ENCODE measurements at regions not wholly inside any gene's neighbourhood (a gene's known extent, or its start where the extent isn't known, plus 50 kb on each side); places are given as distances from the start of the nearest gene placed in this dataset.

GRCh38 chr3:150308037-150308319 is 100.1 kb upstream of the TSC22D2 start:
- intact Hi-C loops (cut with DNase I), result no loop called here
- DNase-seq (ENCODE audit: low spot score), result no peak
- no peak for ATAC-seq

DNA sequence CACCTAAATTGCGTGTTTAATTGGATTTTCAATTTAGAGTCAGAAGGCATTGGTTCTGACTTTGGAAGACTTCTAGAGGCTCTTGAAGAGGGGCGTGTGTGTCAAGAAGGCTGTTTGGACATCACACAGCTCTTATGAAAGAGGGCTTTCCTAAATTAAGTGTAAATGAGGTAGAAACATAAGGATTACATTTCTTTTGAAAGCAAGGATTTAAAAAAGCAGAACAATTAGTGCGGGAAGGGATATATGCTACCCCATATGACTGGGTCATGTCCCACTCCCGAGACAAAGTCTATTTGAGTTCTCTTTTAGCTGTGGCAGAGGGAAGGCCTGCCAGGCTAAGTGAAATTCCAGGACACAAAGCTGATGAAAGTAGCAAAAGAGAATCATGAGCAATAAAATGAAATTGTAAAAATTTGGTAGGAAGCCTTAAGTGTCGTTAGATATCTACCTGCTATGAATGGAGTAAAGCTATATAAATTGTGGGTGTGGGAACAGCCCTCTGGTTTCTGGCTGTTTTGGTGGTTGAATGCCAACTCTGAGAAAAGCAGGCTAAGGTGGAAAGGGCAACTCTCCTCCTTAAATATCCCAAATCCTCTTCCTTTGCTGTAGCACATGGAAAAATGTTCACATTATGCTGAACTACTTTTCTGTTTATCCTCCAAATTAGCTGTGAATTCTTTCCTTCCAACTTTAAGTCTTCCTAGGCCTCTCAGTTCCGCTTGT is 100.6 kb upstream of the TSC22D2 start:
- intact Hi-C loops (cut with DNase I), result no loop called here
- DNase-seq (ENCODE audit: low spot score), result no peak
- no peak for ATAC-seq

DNA sequence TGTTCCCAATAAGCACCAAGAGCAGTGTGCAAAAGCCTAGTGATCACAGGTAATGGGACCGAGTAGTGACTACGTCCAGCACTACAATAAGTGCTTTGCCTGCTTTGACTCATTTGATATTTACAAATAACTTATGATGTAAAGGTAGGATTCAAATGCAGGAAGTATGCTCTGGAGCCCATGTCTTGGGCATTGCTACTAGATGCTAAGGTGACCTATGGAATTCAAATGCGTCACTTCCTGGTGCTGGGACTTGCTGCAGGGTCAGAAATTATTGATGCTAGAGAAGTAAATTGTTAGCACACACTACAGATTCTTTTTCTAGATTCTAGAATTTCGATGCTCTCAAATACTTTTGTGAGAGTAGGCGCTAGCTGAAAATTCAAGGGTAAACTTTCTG is 101.2 kb upstream of the TSC22D2 start:
- intact Hi-C loops (cut with DNase I), result no loop called here
- no peak for ATAC-seq
- DNase-seq (ENCODE audit: low spot score), result no peak

DNA sequence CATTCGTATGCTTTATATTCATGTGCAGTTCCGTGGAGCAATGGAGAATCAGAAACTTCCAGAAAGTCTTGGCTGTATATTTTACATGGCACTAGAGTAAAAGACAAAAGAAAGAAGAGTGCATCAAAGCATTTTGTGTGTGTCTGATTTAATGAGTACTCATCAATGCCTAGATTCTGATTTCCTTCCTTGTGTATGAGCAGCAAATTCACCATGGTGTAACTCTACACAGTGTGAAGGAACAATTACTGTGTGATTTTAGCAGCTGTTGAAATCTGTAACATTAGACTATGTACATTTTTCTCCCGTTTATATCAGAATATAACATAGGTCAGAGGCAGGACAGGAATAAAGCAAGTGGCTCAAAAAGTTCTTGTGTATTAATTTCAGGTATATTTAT is 102.0 kb upstream of the TSC22D2 start:
- ATAC-seq (no peak), DNase-seq (ENCODE audit: low spot score) (no peak)
- intact Hi-C loops (cut with DNase I), result no loop called here

GRCh38 chr3:150303768-150304167 is 104.3 kb upstream of the TSC22D2 start:
- intact Hi-C loops (cut with DNase I), result no loop called here
- DNase-seq (ENCODE audit: low spot score), result no peak
- no peak for ATAC-seq

DNA sequence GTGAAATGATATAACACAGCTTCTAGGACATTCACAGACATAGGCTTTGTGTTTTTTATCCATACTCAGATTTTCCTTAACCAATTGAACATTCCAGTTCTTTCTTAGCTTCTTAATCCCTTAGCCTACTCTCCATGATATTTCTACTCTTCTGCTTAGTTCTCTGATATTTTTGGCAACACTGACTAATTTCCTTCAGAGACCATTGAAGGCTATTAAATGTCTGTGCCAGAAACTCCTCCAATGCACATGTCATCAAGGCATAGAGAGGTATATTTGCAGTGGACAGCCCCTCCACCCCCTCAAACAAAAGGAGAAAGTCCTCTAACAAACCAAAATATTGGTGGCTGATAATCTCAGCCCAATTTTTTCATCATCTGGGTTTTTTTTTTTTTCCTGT is 105.9 kb upstream of the TSC22D2 start:
- no peak for ATAC-seq
- no peak for DNase-seq (ENCODE audit: low spot score)
- intact Hi-C loops (cut with DNase I), result no loop called here

DNA sequence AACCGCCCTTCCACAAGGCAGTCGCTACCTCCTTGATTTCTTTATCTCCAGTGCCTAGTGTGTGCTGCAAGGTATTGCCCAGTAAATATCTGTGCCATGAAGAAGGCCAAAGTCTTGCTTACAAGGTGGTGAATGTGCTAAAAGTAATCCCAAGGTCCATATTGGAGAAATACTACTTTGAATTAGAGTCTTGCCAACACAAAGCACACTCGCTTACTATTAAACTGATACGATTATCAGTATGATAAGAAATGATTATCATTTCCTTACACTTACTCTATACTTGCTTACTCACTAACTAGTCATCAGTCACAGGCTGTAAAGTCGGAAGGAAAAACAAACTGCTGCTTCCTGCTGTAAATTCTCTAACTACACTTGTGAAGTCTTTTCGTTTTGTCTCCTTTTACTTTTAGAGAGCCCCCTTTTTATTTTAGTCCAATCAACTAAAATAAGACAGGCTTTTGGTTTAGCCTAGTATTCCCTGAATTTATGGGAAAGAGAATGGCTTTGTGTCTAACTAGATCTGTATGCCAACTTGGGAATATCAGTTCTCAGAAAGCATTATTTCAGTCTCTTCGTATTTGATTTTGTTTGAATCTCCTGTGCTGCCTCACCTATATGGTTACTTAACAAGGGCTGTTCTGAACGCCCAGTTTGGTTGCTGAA is 107.1 kb upstream of the TSC22D2 start:
- DNase-seq (ENCODE audit: low spot score), result no peak
- no peak for ATAC-seq
- intact Hi-C loops (cut with DNase I), result no loop called here

GRCh38 chr3:150300388-150300787 is 107.7 kb upstream of the TSC22D2 start:
- intact Hi-C loops (cut with DNase I), result no loop called here
- ATAC-seq (no peak), DNase-seq (ENCODE audit: low spot score) (no peak)

DNA sequence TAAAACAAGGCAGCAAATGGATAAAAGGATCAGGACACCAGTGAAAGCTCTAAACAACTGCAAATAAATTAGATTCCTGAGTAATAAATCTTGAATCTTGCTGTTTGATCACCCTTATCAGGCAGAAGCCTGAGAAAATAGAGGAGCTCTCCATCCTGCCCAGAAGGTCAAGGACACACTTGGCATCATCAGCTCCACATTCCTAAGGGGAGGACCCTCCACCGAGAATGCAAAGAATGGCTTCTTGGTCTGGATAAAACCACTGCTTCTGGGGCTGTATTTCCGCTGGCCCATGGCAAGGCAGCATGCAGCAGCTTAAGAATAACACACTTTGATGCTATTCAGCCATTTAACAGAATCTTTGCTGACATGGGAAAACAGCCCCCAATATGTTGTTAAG is 108.9 kb upstream of the TSC22D2 start:
- no peak for ATAC-seq
- no peak for DNase-seq (ENCODE audit: low spot score)
- intact Hi-C loops (cut with DNase I), result no loop called here

GRCh38 chr3:150296966-150297365 is 111.1 kb upstream of the TSC22D2 start:
- intact Hi-C loops (cut with DNase I), result no loop called here
- DNase-seq (ENCODE audit: low spot score), result no peak
- no peak for ATAC-seq

- ATAC-seq (no peak), DNase-seq (ENCODE audit: low spot score) (no peak)
- intact Hi-C loops (cut with DNase I), result no loop called here
These were observed 111.9 kb upstream of the TSC22D2 start for GRCh38 chr3:150296123-150296735.

DNA sequence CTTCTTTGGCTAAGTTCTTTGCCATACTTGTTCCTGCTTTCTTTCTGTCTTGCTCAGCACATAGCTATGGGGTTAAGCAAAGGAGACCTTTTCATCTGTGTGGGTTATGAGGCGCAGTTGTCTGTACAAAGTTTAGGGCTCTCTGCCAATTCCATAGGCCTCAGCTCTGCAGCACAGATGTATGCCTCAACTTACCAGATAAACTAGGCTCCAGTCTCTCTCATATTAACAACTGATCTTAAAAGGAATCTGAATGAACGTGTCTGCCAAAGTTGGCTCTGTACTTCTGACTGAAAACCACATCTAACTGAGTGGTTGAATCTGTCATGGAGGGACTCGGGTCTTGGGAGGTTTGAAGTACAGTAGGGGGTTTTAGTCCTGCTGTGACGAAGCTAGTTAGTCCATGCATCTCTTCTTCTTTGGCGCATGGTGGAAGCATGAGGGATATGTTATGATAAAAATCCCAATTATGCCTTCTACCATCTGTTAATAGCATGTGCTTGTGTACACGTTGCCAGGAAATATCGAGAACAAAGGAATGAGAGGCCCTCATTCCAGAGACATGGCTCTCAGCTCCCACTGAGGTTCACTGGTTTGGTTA is 114.6 kb upstream of the TSC22D2 start:
- ATAC-seq (no peak), DNase-seq (ENCODE audit: low spot score) (no peak)
- intact Hi-C loops (cut with DNase I), result no loop called here

DNA sequence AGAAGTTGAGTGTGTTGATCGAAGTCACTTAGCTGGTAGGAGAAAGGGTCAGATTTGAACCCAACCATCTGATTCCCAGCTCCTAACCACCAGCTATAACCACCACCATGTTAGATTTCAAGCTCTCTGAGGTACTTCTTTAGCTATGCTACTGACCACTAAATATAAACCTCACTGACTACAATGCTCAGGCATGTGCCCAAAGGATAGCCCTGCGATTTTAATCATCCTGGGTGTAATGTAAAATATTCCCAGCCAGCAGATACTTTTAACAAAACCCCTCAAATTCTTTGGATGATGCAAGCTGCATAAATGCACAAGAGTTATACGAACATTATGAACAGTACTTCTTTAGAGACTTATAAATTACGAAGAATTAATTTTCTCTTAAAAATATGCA is 115.2 kb upstream of the TSC22D2 start:
- ATAC-seq (no peak), DNase-seq (ENCODE audit: low spot score) (no peak)
- intact Hi-C loops (cut with DNase I), result no loop called here

- ATAC-seq (no peak), DNase-seq (ENCODE audit: low spot score) (no peak)
- intact Hi-C loops (cut with DNase I), result no loop called here
These were observed 116.6 kb upstream of the TSC22D2 start for GRCh38 chr3:150291515-150291914.

- ATAC-seq (peak; percentile 38), DNase-seq (ENCODE audit: low spot score) (no peak)
- intact Hi-C loops (cut with DNase I), result no loop called here
These were observed 121.5 kb upstream of the TSC22D2 start for GRCh38 chr3:150286390-150287147.

DNA sequence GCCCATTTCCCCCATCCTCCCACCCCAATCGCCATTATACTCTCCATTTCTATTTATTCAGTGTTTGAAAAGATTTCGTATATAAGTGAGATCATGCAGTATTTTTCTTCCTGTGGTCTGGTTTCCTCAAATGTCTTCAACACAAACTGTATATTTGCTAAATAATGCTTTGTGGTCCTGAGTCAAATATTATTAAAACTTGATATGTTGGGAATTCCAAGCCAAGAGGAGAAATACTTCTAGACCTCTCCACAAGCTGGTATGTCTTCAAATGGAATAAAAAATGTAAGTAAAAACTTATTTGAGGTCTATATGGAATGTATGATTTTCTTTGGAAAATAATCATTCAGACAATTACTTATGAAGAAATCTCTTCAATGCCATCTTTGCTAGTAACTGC is 122.5 kb upstream of the TSC22D2 start:
- no peak for DNase-seq (ENCODE audit: low spot score)
- intact Hi-C loops (cut with DNase I), result no loop called here
- ATAC-seq, result no peak

GRCh38 chr3:150278843-150279381 is 129.2 kb upstream of the TSC22D2 start:
- intact Hi-C loops (cut with DNase I), result no loop called here
- DNase-seq (ENCODE audit: low spot score) (no peak), ATAC-seq (no peak)

- DNase-seq (ENCODE audit: low spot score), result no peak
- intact Hi-C loops (cut with DNase I), result no loop called here
- no peak for ATAC-seq
These were observed 129.9 kb upstream of the TSC22D2 start for GRCh38 chr3:150278195-150278594.

GRCh38 chr3:150277444-150277843 is 130.7 kb upstream of the TSC22D2 start:
- no peak for ATAC-seq
- intact Hi-C loops (cut with DNase I), result no loop called here

More at GRCh38 chr3:150277444-150277843, 130.7 kb upstream of the TSC22D2 start:
- DNase-seq (ENCODE audit: low spot score), result no peak

Measured in sciatic nerve (tissue), 2 donors.